Testis (tissue), 2 donors: ENCODE measurements at regions not wholly inside any gene's neighbourhood (a gene's known extent, or its start where the extent isn't known, plus 50 kb on each side); places are given as distances from the start of the nearest gene placed in this dataset.

Experiments used
- POLR2A ChIP-seq: fragments of 450-650 bp; IDR thresholded peaks from one replicate; pipeline ENCODE4 v1.6.1; 2017; ENCODE audit warnings: antibody characterized with exemption, mild to moderate bottlenecking, moderate library complexity
- TF ChIP-seq, protein P1 (sequence below), 3 experiments: fragments of 450-650 bp in 2 of 3; fragments of 200-600 bp in 1 of 3; sonication (generic) in 1 of 3; IDR thresholded peaks; one replicate each; pipeline ENCODE4 v1.5.1; 2016 to 2019; ENCODE audit warnings: antibody characterized with exemption in 3 of 3, mild to moderate bottlenecking in 2 of 3, moderate library complexity in 1 of 3

DNA sequence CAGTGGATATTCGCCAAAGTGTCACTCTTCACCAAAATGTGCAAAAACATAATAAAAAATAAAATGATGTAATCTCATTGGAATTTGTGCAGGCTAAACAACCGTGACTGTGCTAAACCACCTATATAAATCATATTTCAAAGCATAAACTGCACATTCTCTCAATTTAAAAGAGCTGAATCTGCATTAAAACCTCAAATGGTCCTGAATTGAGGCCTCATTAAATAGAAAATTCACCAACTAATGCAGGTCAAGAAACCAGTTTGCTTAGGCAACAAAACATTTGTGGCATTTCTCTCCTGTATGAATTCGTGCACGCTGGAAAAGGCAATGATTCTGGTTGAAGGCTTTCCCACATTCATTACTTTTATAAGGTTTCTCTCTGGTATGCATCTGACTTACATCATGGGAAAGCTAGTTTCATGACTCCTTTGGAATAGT lies 80.1 kb upstream of the IFNG-AS1 start:
- no peak for TF ChIP-seq POLR2A
- TF ChIP-seq, protein P1, sequence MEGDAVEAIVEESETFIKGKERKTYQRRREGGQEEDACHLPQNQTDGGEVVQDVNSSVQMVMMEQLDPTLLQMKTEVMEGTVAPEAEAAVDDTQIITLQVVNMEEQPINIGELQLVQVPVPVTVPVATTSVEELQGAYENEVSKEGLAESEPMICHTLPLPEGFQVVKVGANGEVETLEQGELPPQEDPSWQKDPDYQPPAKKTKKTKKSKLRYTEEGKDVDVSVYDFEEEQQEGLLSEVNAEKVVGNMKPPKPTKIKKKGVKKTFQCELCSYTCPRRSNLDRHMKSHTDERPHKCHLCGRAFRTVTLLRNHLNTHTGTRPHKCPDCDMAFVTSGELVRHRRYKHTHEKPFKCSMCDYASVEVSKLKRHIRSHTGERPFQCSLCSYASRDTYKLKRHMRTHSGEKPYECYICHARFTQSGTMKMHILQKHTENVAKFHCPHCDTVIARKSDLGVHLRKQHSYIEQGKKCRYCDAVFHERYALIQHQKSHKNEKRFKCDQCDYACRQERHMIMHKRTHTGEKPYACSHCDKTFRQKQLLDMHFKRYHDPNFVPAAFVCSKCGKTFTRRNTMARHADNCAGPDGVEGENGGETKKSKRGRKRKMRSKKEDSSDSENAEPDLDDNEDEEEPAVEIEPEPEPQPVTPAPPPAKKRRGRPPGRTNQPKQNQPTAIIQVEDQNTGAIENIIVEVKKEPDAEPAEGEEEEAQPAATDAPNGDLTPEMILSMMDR (IDR thresholded peaks at IDR 0.05) = no peak
